ENCODE measurements at regions not wholly inside any gene's neighbourhood (a gene's known extent, or its start where the extent isn't known, plus 50 kb on each side); places are given as distances from the start of the nearest gene placed in this dataset.
A peak's percentile ranks its signal among the peaks of the same experiment; 100 is the strongest.

DNA sequence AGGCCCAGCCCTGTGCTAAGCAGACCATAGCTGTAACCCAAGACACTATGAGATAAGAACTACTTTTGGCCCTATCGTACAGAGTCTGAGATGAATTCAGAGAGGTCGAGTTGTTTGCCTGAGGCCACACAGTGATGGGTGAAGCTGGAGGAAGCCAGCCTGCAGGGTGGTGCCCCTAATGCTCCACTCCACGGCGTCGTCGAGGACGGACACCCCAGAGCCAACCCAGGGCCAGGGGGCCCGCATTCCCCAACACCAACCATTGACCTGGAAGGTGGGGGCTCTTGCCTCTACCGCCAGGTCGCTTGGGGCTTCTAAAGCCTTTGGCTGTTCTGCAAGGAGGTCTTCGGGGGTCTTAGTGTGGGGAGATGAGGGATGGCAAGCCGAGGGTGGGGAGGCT is 84.1 kb downstream of the IRF8 start:
- Histone ChIP-seq H3K27ac (ENCODE audit: insufficient read depth, low read length, poor library complexity, severe bottlenecking) (no peak overlapping the region), H3K4me1 (ENCODE audit: control insufficient read depth, insufficient read depth, low read length, poor library complexity, severe bottlenecking) (peaks cover 3% of the 10 kb centered on the region), H3K4me3 (ENCODE audit: insufficient read depth, low read depth, low read length, poor library complexity, severe bottlenecking) (no peak overlapping the region), H3K36me3 (ENCODE audit: control insufficient read depth, insufficient read depth, low read length) (no peaks in the 10 kb centered on the region), H3K9me3 (ENCODE audit: control insufficient read depth, low read length) (no peaks in the 10 kb centered on the region), H3K27me3 (replicated peaks; ENCODE audit: control insufficient read depth, insufficient read depth, low read length, poor library complexity, severe bottlenecking) (no peaks in the 10 kb centered on the region)
- no peak for DNase-seq

- Histone ChIP-seq H3K4me3 (ENCODE audit: insufficient read depth, low read depth, low read length, poor library complexity, severe bottlenecking) (no peak overlapping the region), H3K36me3 (ENCODE audit: control insufficient read depth, insufficient read depth, low read length) (no peaks in the 10 kb centered on the region), H3K4me1 (ENCODE audit: control insufficient read depth, insufficient read depth, low read length, poor library complexity, severe bottlenecking) (peaks cover 3% of the 10 kb centered on the region), H3K9me3 (ENCODE audit: control insufficient read depth, low read length) (no peaks in the 10 kb centered on the region), H3K27me3 (replicated peaks; ENCODE audit: control insufficient read depth, insufficient read depth, low read length, poor library complexity, severe bottlenecking) (no peaks in the 10 kb centered on the region), H3K27ac (ENCODE audit: insufficient read depth, low read length, poor library complexity, severe bottlenecking) (no peak overlapping the region)
- no peak for DNase-seq
Measured at GRCh38 chr16:85983606-85984230, 84.8 kb downstream of the IRF8 start.

DNA sequence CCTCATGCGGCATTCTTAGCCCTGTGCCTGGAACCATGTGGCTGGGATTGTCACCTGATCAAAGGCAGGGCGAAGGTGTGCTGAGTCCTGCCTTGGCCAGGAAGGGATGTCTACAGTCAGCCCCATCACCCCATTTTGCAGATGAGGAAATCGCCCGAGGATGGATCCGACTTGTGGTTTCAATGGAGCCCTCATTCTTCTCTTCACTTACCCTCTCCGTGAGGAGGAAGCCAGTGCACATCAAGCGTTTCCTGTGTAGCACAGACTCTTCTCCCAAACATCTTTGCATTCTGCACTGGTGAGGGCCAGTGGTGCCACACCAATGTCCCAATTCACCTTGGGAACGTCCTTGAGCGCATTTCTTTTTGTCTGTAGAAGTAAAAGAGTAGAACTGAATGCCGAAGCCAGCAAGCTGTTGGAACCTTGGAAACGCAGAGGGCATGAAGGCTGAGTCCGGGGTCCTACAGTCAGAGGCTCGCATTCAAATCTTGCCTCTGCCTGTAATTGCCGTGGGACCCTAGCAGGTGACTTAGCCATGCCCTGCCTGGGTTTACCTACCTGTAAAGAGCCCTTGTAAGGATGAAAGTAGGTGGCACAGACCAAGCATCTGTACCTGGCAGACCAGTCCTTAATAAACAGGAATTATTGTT is 85.4 kb downstream of the IRF8 start:
- H3K4me3 ChIP-seq (ENCODE audit: insufficient read depth, low read depth, low read length, poor library complexity, severe bottlenecking), result no peak overlapping the region
- H3K4me1 ChIP-seq (ENCODE audit: control insufficient read depth, insufficient read depth, low read length, poor library complexity, severe bottlenecking), result peaks cover 3% of the 10 kb centered on the region
- no peak for DNase-seq
- no peaks in the 10 kb centered on the region for H3K36me3 ChIP-seq (ENCODE audit: control insufficient read depth, insufficient read depth, low read length)
- no peaks in the 10 kb centered on the region for H3K9me3 ChIP-seq (ENCODE audit: control insufficient read depth, low read length)
- H3K27me3 ChIP-seq (replicated peaks; ENCODE audit: control insufficient read depth, insufficient read depth, low read length, poor library complexity, severe bottlenecking), result no peaks in the 10 kb centered on the region
- no peak overlapping the region for H3K27ac ChIP-seq (ENCODE audit: insufficient read depth, low read length, poor library complexity, severe bottlenecking)

DNA sequence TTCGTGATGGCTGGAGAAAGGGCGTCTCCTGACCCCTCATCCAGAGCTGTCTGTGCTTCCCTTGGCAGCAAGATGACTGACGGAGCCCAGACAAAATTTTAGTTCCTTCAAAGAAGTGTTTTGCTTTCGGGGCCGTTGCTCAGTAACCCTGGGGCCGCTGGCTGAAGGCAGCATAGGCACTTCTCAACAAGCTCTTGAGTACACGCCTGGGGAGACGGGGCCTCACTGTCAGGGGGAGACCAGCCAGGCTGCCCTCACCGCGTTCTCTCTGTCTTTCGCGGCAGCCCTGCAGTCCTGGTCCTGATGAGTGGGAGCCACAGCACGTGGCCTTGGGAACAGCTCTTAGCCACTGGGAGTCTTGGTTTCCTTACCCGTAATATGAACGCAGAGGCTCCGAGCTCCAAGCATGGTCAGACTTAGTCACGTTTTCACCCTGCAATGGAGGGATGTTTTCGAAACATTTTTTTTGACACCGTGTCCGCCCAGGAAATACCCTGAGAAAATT is 86.0 kb downstream of the IRF8 start:
- H3K9me3 ChIP-seq (ENCODE audit: control insufficient read depth, low read length), result no peaks in the 10 kb centered on the region
- H3K4me3 ChIP-seq (ENCODE audit: insufficient read depth, low read depth, low read length, poor library complexity, severe bottlenecking), result no peak overlapping the region
- DNase-seq, result no peak
- peaks cover 3% of the 10 kb centered on the region for H3K4me1 ChIP-seq (ENCODE audit: control insufficient read depth, insufficient read depth, low read length, poor library complexity, severe bottlenecking)
- H3K36me3 ChIP-seq (ENCODE audit: control insufficient read depth, insufficient read depth, low read length), result no peaks in the 10 kb centered on the region
- H3K27ac ChIP-seq (ENCODE audit: insufficient read depth, low read length, poor library complexity, severe bottlenecking), result no peak overlapping the region
- no peaks in the 10 kb centered on the region for H3K27me3 ChIP-seq (replicated peaks; ENCODE audit: control insufficient read depth, insufficient read depth, low read length, poor library complexity, severe bottlenecking)

DNA sequence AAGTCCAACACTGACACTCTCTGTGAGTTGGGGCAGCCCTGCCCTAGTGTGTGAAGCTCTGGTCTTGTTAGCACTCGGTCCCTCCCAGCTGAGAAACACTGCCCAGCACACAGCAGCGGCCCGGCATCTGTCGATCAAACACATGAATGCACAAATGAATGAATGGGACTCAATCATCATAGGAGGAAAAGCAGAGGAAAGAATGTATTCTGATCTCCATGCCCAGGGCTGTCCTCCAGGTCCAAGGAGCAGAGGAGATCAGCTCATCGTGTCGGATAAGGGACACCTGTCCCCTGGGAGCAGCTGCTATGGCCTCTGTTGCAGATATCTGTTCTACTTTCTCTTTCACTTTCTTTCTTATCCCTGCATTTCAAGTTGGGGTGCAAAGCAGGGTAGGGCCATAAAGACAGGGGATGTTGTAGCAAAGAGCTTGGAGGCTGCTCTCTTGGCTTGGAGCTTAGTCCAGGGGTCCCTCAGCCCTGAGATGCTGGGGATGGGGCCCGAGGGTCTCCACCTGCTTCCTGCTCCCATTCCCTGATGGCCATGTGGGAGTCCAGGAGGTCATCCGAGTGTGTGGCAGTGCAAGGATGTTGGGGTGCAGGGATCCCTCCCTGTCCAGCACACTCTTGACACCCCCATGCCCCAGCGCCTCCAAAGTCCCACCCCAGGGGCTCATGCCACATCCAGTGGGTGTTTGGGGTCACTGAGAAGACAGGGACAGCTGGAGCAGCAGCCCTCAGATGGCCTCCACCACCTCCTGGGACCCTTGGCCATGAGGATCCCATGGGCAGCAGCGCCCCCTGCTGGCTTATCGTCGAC is 88.2 kb downstream of the IRF8 start:
- H3K36me3 ChIP-seq (ENCODE audit: control insufficient read depth, insufficient read depth, low read length), result no peaks in the 10 kb centered on the region
- DNase-seq, result peak in 2 of 3 donors; percentile 5 to 18
- peaks cover 3% of the 10 kb centered on the region for H3K4me1 ChIP-seq (ENCODE audit: control insufficient read depth, insufficient read depth, low read length, poor library complexity, severe bottlenecking)
- no peaks in the 10 kb centered on the region for H3K27me3 ChIP-seq (replicated peaks; ENCODE audit: control insufficient read depth, insufficient read depth, low read length, poor library complexity, severe bottlenecking)
- no peak overlapping the region for H3K4me3 ChIP-seq (ENCODE audit: insufficient read depth, low read depth, low read length, poor library complexity, severe bottlenecking)
- no peak overlapping the region for H3K27ac ChIP-seq (ENCODE audit: insufficient read depth, low read length, poor library complexity, severe bottlenecking)
- H3K9me3 ChIP-seq (ENCODE audit: control insufficient read depth, low read length), result no peaks in the 10 kb centered on the region

- DNase-seq, result no peak
- no peaks in the 10 kb centered on the region for H3K27me3 ChIP-seq (replicated peaks; ENCODE audit: control insufficient read depth, insufficient read depth, low read length, poor library complexity, severe bottlenecking)
- H3K36me3 ChIP-seq (ENCODE audit: control insufficient read depth, insufficient read depth, low read length), result no peaks in the 10 kb centered on the region
- no peak overlapping the region for H3K4me3 ChIP-seq (ENCODE audit: insufficient read depth, low read depth, low read length, poor library complexity, severe bottlenecking)
- peaks cover 3% of the 10 kb centered on the region for H3K4me1 ChIP-seq (ENCODE audit: control insufficient read depth, insufficient read depth, low read length, poor library complexity, severe bottlenecking)
- H3K27ac ChIP-seq (ENCODE audit: insufficient read depth, low read length, poor library complexity, severe bottlenecking), result no peak overlapping the region
- no peaks in the 10 kb centered on the region for H3K9me3 ChIP-seq (ENCODE audit: control insufficient read depth, low read length)
Measured at GRCh38 chr16:85987750-85988078, 88.8 kb downstream of the IRF8 start.

GRCh38 chr16:85988306-85988705 is 89.3 kb downstream of the IRF8 start:
- Histone ChIP-seq H3K36me3 (ENCODE audit: control insufficient read depth, insufficient read depth, low read length) (no peaks in the 10 kb centered on the region), H3K9me3 (ENCODE audit: control insufficient read depth, low read length) (no peaks in the 10 kb centered on the region), H3K4me3 (ENCODE audit: insufficient read depth, low read depth, low read length, poor library complexity, severe bottlenecking) (no peak overlapping the region), H3K4me1 (ENCODE audit: control insufficient read depth, insufficient read depth, low read length, poor library complexity, severe bottlenecking) (peaks cover 3% of the 10 kb centered on the region), H3K27ac (ENCODE audit: insufficient read depth, low read length, poor library complexity, severe bottlenecking) (no peak overlapping the region), H3K27me3 (replicated peaks; ENCODE audit: control insufficient read depth, insufficient read depth, low read length, poor library complexity, severe bottlenecking) (no peaks in the 10 kb centered on the region)
- no peak for DNase-seq

DNA sequence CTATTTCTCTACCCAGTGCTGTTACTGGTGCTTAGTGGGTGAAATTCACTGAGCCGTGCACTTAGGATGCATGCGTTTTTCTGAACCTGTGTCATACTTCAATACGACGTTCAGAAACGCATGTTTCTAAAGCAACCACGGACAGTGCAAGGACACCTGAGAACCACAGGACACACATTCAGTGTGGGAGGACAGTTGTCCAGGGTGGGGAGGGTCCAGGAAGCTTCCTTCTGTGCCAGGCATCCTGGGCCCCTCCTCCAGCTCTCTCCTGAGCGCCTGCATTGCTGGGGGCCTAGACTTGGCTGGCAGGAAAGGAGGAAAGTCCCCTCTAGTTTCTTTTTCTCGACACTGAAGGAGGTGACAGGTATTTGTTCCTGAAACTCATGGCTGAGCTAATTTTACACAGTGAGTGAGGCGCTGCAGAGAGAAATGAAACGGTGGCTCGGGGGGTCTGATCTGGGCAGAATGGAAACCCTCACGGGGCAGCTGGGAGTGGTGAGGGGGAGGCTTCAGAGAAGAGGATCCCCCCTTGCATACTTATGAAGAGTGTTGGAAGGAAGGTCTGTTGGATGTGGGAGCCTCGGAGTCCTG is 89.9 kb downstream of the IRF8 start:
- no peak for DNase-seq
- no peak overlapping the region for H3K27ac ChIP-seq (ENCODE audit: insufficient read depth, low read length, poor library complexity, severe bottlenecking)
- H3K27me3 ChIP-seq (replicated peaks; ENCODE audit: control insufficient read depth, insufficient read depth, low read length, poor library complexity, severe bottlenecking), result no peaks in the 10 kb centered on the region
- peaks cover 3% of the 10 kb centered on the region for H3K4me1 ChIP-seq (ENCODE audit: control insufficient read depth, insufficient read depth, low read length, poor library complexity, severe bottlenecking)
- H3K36me3 ChIP-seq (ENCODE audit: control insufficient read depth, insufficient read depth, low read length), result no peaks in the 10 kb centered on the region
- H3K4me3 ChIP-seq (ENCODE audit: insufficient read depth, low read depth, low read length, poor library complexity, severe bottlenecking), result no peak overlapping the region
- H3K9me3 ChIP-seq (ENCODE audit: control insufficient read depth, low read length), result no peaks in the 10 kb centered on the region

GRCh38 chr16:85989376-85989775 is 90.4 kb downstream of the IRF8 start:
- Histone ChIP-seq H3K27ac (ENCODE audit: insufficient read depth, low read length, poor library complexity, severe bottlenecking) (no peak overlapping the region), H3K9me3 (ENCODE audit: control insufficient read depth, low read length) (no peaks in the 10 kb centered on the region), H3K4me3 (ENCODE audit: insufficient read depth, low read depth, low read length, poor library complexity, severe bottlenecking) (no peak overlapping the region), H3K27me3 (replicated peaks; ENCODE audit: control insufficient read depth, insufficient read depth, low read length, poor library complexity, severe bottlenecking) (no peaks in the 10 kb centered on the region), H3K4me1 (ENCODE audit: control insufficient read depth, insufficient read depth, low read length, poor library complexity, severe bottlenecking) (peaks cover 3% of the 10 kb centered on the region), H3K36me3 (ENCODE audit: control insufficient read depth, insufficient read depth, low read length) (no peaks in the 10 kb centered on the region)
- DNase-seq, result no peak
